T1000 (cell line): ENCODE measurements at regions not wholly inside any gene's neighbourhood (a gene's known extent, or its start where the extent isn't known, plus 50 kb on each side); places are given as distances from the start of the nearest gene placed in this dataset.
A peak's percentile ranks its signal among the peaks of the same experiment; 100 is the strongest.

ENCODE experiments used
- DNase-seq: peaks from one replicate; lab custom pipeline; 2025; ENCODE audit warnings: mixed read lengths; lab: John Stamatoyannopoulos, UW

- no peak for DNase-seq
These were observed 74.3 kb downstream of the SIPA1L2 start for GRCh38 chr1:232555494-232556210.

DNA sequence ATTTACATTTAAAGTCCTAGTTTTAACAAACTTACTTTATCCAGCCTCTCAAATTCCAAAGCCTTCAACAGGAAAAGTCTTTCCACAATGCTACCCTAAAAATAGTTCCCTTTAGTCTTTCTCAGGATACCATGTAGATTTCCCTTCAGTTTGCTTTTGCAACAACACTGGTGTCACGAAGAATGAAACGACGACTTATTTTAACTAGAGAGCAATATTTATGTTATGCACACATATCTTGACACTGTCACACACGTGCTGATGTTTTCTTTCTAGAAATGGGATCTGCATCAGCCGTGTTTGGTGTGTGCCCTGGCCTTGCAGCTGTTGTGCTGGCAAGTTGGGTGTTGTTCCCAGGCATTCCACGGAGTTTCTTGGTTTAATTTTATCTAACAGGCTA lies 75.5 kb downstream of the SIPA1L2 start:
- DNase-seq: no peak

- DNase-seq: no peak
These were observed 76.1 kb downstream of the SIPA1L2 start for GRCh38 chr1:232553809-232554208.

DNA sequence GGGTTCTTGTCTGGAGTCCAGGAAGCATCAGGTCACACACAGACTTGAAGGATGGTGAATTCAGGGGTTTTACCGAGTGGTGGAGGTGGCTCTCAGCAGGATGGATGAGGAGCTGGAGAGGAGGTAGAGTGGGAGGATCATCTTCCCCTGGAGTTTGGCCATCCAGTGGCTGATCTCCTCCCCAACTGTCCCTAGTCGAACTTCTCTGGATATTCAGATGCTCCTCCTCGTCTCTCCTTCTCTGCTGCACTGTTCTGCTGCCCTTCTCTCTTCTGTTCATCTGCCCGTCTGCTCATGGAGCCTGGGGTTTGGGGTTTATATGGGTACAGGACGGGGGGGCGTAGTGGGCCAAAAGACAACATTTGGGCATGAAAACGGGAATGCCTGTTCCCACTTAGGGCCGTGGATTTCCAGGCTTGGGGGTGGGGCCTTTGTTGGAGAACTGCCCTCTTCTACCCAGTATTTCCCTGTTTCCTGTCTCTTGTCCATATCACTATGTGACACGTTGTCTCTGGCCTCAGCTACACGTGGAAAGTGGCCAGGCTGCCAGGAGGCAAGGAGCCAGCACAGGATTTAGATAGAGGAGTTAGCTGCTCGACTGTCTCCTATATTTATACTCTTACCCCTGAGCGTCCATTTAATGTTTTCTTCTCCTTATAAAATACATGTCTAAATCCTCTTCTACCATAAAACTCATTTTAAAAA lies 76.7 kb downstream of the SIPA1L2 start:
- DNase-seq: no peak

DNA sequence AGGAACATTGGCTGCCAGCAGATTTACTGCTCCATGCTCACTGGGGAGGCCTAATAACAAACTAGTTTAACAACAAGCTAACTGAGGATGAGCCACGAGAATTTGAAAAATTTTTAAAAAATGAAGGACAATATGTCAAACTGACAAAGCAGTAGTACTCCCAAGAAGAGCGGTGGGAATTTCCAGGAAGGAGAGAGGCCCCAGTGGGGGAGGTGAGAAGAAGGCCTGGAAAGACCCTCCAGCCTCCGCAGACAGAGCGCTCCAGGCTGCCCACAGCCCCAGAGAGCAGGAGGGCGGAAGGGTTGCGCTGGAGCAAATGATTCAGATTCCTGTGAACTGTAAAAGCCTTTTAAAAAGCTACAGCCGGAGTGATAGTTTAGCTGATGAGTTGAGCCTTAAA lies 78.5 kb downstream of the SIPA1L2 start:
- DNase-seq: no peak

- DNase-seq: no peak
These were observed 79.9 kb downstream of the SIPA1L2 start for GRCh38 chr1:232550007-232550406.

DNA sequence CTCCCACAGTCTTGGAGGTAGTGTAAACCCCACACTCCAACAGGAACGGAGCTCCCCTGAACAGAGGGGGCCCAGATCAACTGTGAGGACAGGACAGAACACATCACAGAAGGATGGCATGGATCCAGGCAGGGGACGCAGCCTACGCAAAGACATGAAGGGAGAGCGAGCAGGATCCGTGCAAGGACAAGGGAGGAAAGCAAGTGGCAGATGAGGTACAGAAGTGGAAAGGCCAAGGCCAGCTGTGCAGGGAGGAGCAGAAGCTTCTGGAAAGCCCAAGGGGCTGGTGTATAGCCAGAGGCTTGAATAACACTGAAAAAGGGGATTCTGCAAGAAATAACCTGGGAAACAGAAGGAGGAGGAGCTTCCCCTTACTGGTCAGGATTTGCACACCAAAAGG lies 81.2 kb downstream of the SIPA1L2 start:
- DNase-seq: no peak

DNA sequence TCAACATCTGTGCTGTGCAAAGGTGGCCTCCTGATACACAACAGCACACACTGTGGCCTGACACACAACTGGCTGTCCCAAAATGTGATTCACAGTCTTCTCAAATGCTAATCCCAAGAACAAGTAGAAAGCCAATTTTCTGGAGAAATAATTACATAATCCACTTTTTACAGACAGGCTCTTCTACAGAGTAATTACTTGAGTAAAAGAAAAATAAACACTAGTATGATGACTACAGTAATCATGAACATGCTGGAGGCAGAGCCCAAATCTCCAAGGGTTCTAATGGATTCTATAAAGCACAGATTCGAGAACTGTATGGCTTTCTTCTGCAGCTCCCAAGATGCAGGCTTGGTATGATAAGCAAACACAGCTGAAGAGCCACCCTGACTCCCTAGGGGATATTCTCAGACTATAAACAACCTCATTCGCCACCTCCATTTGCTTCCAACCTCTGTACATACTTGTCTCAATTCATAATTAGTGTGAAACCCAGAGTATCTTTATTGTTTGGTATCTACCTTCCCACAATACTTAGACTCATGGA lies 81.9 kb downstream of the SIPA1L2 start:
- DNase-seq: no peak

- DNase-seq: no peak
These were observed 87.0 kb downstream of the SIPA1L2 start for GRCh38 chr1:232542633-232543593.

DNA sequence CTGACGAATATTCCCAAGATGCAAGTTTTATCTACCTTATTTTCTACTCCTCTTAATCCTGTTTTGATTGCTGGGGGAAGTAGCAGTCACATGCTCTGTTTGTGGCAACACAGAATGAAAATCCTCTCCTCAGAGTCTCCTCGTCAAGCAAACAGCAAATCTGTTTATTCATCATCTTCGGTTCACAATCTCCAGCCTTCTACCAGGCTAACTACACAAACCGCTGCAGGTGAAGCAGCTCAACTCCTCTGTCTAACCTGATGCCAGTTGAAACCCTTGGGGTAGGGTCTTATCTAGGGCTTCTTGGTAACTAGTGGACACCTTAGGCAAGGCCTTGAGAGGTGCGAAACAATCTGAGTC lies 91.0 kb downstream of the SIPA1L2 start:
- no peak for DNase-seq

DNA sequence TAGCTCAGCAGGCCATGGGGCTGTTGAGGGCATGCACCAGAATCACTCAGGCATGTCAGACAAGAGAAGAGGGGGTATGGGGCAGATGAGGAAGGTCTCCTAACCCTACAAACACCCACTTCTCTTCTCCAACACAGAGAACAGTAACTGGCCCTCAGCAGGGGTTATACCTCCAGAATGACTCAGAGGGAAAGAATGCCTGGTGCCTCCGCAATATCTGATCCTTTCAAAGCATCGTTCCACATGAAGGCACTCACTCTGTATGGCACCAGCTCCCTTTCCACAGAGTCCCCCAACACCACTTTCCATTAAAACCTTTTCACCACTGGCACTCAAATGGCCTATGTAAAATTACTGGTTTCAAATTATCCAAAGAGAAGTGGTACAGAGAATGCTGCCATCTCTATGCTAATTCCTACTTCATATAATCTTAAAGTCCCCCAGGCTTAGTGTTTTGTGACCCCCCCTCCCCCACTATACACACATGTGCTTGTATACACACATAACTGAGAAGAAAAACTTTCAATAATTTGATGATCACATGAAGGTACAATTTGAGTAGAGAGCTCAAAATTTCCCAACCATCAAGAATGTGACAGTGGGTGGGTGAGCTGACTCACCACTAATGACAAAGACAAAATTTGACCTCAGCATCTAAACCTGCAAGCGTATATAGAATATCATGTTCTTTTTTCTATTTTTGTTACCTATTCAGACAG lies 91.5 kb downstream of the SIPA1L2 start:
- peak; percentile 18 for DNase-seq

GRCh38 chr1:232534552-232535517 lies 95.1 kb downstream of the SIPA1L2 start:
- no peak for DNase-seq

- no peak for DNase-seq
These were observed 96.6 kb downstream of the SIPA1L2 start for GRCh38 chr1:232533328-232533727.

DNA sequence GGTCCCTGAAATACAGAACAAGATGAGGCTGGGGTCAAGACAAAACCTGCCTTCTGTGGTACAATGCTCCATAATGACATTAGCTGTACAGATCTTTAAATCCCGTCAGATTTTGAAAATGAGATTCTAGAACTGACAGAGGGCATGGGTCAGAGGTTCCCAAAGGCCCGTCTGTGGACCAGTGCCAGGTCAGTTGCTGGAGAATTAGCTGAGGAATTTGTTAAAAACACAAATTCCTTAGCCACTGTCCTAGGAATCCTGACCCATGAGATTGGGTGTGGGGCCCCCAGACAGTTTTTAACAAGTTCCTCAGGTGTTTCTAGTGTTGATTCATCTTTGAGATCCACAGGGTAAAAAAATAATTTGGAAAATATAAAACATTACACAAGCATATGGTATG lies 97.0 kb downstream of the SIPA1L2 start:
- no peak for DNase-seq

GRCh38 chr1:232531291-232531690 lies 98.6 kb downstream of the SIPA1L2 start:
- DNase-seq: no peak

GRCh38 chr1:232529747-232530146 lies 100.2 kb downstream of the SIPA1L2 start:
- no peak for DNase-seq

DNA sequence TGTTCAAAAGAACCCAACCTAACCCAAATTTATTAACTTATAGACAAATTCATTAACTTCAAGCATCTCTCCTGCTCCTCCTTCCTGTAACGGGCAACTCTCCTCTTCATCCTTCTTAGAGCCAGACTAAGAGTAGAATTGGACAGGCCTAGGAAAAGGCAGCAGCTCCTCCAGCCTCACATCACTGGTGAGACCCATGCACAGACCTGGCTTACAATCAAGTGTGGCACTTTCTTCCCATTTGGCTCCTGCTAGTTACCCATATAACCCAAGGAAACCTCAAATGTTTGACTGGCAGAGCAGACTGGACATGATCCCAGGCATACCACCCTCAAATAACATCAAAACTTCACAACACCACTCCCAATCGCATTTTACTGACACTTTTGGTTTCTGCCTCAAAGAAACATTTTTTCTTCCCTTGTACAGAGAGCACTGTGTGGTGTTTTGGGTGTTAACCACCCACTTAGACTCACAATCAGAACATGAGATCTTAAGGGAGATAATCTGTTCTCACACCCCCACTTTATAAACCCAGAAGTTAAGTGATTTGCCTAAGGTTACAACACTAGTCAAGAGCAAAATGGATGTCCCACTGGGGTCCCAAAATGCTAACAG lies 101.4 kb downstream of the SIPA1L2 start:
- no peak for DNase-seq

DNA sequence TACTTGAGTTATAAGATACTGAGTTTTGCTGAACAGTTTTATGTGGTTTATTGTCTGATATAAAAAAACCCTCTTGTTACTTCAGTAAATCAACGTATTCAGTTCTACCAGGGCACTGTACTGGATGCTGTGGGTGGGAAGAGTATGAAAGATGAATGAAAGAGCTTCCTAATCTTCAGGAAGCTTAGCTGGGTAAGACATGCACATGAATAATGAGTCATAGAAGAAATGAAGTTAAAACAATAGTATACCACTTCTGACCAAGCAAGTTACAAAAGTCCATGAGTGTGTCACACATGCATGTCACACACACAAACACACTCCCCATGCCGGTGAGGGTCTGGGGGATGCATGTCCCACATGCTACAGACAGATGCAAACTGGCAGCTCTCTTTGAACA lies 105.9 kb downstream of the SIPA1L2 start:
- DNase-seq: no peak

- DNase-seq: no peak
These were observed 107.7 kb downstream of the SIPA1L2 start for GRCh38 chr1:232522189-232522588.

- no peak for DNase-seq
These were observed 108.3 kb downstream of the SIPA1L2 start for GRCh38 chr1:232521660-232522059.
